HCT116 (cell line): ENCODE measurements at regions not wholly inside any gene's neighbourhood (a gene's known extent, or its start where the extent isn't known, plus 50 kb on each side); places are given as distances from the start of the nearest gene placed in this dataset.
A peak's percentile ranks its signal among the peaks of the same experiment; 100 is the strongest.

ENCODE experiments used
- CBX3 ChIP-seq: IDR thresholded peaks from 2 replicates; pipeline ENCODE4 v1.6.1; 2012; ENCODE audit warnings: low read depth
- CEBPB ChIP-seq: IDR thresholded peaks from 2 replicates; pipeline ENCODE4 v1.6.1; 2012; ENCODE audit warnings: low read depth
- EGR1 ChIP-seq: IDR thresholded peaks from 2 replicates; pipeline ENCODE4 v1.6.1; 2012; ENCODE audit warnings: low read depth
- EZH2phosphoT487 ChIP-seq: fragments of 200-600 bp; IDR thresholded peaks from 2 replicates; pipeline ENCODE4 v1.6.1; 2018; ENCODE audit warnings: antibody characterized with exemption, borderline replicate concordance
- FOSL1 ChIP-seq: IDR thresholded peaks from 2 replicates; pipeline ENCODE4 v1.6.1; 2012; ENCODE audit warnings: low read depth
- JUND ChIP-seq: IDR thresholded peaks from 2 replicates; pipeline ENCODE4 v1.6.1; 2012
- SIN3A ChIP-seq: IDR thresholded peaks from 2 replicates; pipeline ENCODE4 v1.6.1; 2012; ENCODE audit warnings: low read depth
- SRF ChIP-seq: IDR thresholded peaks from 2 replicates; pipeline ENCODE4 v1.6.1; 2012; ENCODE audit warnings: low read depth
- ZNF274 ChIP-seq: fragments of 200-500 bp; sonication (Bioruptor generic); IDR thresholded peaks from 2 replicates; pipeline ENCODE4 v1.6.1; 2014; ENCODE audit warnings: mild to moderate bottlenecking, low read depth, low read length, inconsistent platforms
- TF ChIP-seq, protein P1 (sequence below), 3 experiments: fragments of 200-600 bp in 1 of 3; sonication (generic) in 1 of 3; IDR thresholded peaks in 2 of 3; conservative IDR thresholded peaks in 1 of 3; 2 replicates each; pipeline ENCODE4 v1.5.1; 2012 to 2017; ENCODE audit warnings: low read depth in 2 of 3, low read length in 2 of 3, antibody characterized with exemption in 1 of 3, borderline replicate concordance in 1 of 3, control low read depth in 1 of 3, mild to moderate bottlenecking in 1 of 3, mixed read lengths in 1 of 3, mixed run types in 1 of 3, moderate library complexity in 1 of 3; ENCODE audit not compliant: insufficient read depth in 1 of 3
- TF ChIP-seq, protein P2 (sequence below): IDR thresholded peaks from 2 replicates; pipeline ENCODE4 v1.6.1; 2012; ENCODE audit warnings: low read depth
- TF ChIP-seq, protein P3 (sequence below): IDR thresholded peaks from 2 replicates; pipeline ENCODE4 v1.6.1; 2012

DNA sequence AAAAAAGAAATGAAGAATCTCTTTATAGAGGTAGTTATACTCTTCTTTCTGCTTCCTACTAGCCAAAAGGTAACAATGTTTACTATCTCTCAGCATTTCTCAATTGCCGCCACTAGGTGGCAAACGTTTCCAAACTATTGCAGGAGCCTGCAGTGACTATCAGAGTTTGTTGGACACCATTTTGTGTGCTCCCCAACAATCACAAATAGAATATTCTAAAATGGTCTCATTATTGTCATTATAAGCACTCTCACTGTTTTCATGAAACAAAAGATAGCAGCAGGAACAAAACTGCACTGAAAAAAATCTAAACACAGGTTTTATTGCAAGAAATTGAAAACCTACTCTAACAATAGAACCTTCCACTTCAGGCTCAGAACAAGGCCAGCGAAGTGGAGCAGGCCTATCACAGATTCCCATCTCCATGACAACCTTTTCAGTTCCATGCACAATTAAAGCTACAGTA is 83.9 kb upstream of the PLPPR4 start (continued):
- TF ChIP-seq, protein P1, sequence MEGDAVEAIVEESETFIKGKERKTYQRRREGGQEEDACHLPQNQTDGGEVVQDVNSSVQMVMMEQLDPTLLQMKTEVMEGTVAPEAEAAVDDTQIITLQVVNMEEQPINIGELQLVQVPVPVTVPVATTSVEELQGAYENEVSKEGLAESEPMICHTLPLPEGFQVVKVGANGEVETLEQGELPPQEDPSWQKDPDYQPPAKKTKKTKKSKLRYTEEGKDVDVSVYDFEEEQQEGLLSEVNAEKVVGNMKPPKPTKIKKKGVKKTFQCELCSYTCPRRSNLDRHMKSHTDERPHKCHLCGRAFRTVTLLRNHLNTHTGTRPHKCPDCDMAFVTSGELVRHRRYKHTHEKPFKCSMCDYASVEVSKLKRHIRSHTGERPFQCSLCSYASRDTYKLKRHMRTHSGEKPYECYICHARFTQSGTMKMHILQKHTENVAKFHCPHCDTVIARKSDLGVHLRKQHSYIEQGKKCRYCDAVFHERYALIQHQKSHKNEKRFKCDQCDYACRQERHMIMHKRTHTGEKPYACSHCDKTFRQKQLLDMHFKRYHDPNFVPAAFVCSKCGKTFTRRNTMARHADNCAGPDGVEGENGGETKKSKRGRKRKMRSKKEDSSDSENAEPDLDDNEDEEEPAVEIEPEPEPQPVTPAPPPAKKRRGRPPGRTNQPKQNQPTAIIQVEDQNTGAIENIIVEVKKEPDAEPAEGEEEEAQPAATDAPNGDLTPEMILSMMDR (IDR thresholded peaks at IDR 0.05 in 2 of 3, conservative IDR thresholded peaks at IDR 0.05 in 1 of 3; ENCODE audit: borderline replicate concordance in 1 of 3, insufficient read depth in 1 of 3, low read depth in 2 of 3, low read length in 2 of 3), result peak; percentile 71 to 83 (median 82)
- TF ChIP-seq CEBPB (no peak; the same call in 1 of the 2 replicates), JUND (no peak), EGR1 (peak; percentile 36; the same call in 1 of the 2 replicates), CBX3 (peak; percentile 82), ZNF274 (no peak), EZH2phosphoT487 (no peak), SRF (no peak), FOSL1 (no peak), SIN3A (no peak)
- TF ChIP-seq, protein P2, sequence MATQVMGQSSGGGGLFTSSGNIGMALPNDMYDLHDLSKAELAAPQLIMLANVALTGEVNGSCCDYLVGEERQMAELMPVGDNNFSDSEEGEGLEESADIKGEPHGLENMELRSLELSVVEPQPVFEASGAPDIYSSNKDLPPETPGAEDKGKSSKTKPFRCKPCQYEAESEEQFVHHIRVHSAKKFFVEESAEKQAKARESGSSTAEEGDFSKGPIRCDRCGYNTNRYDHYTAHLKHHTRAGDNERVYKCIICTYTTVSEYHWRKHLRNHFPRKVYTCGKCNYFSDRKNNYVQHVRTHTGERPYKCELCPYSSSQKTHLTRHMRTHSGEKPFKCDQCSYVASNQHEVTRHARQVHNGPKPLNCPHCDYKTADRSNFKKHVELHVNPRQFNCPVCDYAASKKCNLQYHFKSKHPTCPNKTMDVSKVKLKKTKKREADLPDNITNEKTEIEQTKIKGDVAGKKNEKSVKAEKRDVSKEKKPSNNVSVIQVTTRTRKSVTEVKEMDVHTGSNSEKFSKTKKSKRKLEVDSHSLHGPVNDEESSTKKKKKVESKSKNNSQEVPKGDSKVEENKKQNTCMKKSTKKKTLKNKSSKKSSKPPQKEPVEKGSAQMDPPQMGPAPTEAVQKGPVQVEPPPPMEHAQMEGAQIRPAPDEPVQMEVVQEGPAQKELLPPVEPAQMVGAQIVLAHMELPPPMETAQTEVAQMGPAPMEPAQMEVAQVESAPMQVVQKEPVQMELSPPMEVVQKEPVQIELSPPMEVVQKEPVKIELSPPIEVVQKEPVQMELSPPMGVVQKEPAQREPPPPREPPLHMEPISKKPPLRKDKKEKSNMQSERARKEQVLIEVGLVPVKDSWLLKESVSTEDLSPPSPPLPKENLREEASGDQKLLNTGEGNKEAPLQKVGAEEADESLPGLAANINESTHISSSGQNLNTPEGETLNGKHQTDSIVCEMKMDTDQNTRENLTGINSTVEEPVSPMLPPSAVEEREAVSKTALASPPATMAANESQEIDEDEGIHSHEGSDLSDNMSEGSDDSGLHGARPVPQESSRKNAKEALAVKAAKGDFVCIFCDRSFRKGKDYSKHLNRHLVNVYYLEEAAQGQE, result no peak
- TF ChIP-seq, protein P3, sequence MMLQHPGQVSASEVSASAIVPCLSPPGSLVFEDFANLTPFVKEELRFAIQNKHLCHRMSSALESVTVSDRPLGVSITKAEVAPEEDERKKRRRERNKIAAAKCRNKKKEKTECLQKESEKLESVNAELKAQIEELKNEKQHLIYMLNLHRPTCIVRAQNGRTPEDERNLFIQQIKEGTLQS, result no peak
